Heart left ventricle (tissue), 13 donors: ENCODE measurements at regions not wholly inside any gene's neighbourhood (a gene's known extent, or its start where the extent isn't known, plus 50 kb on each side); places are given as distances from the start of the nearest gene placed in this dataset.

Experiments
- CTCF ChIP-seq, 12 donors: fragments of 200-600 bp; sonication (generic) in 4 of 12; IDR thresholded peaks; one replicate each; pipeline versions ENCODE4 v1.5.0 to v1.8.0; 2018 to 2022; ENCODE audit warnings: antibody characterized with exemption in 12 of 12, mild to moderate bottlenecking in 5 of 12
- POLR2A ChIP-seq, 2 donors: fragments of 450-650 bp; IDR thresholded peaks; one replicate each; pipeline ENCODE4 v1.6.1; 2017; ENCODE audit warnings: antibody characterized with exemption in 2 of 2, mild to moderate bottlenecking in 2 of 2, moderate library complexity in 2 of 2
- donor health status: ischemic (EF 13 %, LVEDD 7.1; RV severe dilation, severe dysfunction).
- donor health status: DM: no; HTN: yes; CAD: no.
- donor health status: DM: no; HTN: no; CAD: no.
- donor health status: ischemic (EF 25% LVEDD 6.9; RV normal size, moderate dysfunction).
- donor health status: ischemic (EF 25% LVEDD 5.7; RV mildly dilated, moderate dysfunction).
- donor health status: ischemic (EF 35%, LVEDD 5.7; RV mildly dilated, moderate dysfunction).
- donor health status: nonischemic (EF 11% LVEDD 7.7; RV severe dilation, severe dysfunction).
- donor health status: DM: yes; HTN: yes; CAD: no.
- donor health status: PGD.
- donor health status: ischemic (EF 29% LVEDD 5.4; RV normal size, mild dysfunction).
- donor health status: nonischemic (EF 23%, LVEDD 6.1; RV moderate dilation, normal function).

- no peak for TF ChIP-seq CTCF (IDR thresholded peaks at IDR 0.05)
- no peak for TF ChIP-seq POLR2A (IDR thresholded peaks at IDR 0.05)
Observed at GRCh38 chr7:113816639-113817038, 102.2 kb downstream of the PPP1R3A start.
